22Rv1 (cell line): ENCODE measurements at regions not wholly inside any gene's neighbourhood (a gene's known extent, or its start where the extent isn't known, plus 50 kb on each side); places are given as distances from the start of the nearest gene placed in this dataset.

Experiments used
- H3K27ac ChIP-seq: fragments of 450-650 bp; 2 replicates; pipeline ENCODE4 v1.5.1; 2017
- ZFX ChIP-seq: fragments of 450-650 bp; IDR thresholded peaks from 2 replicates; pipeline ENCODE4 v1.6.1; 2017; ENCODE audit warnings: antibody characterized with exemption, borderline replicate concordance
- TF ChIP-seq, protein P1 (sequence below): fragments of 450-650 bp; IDR thresholded peaks from 2 replicates; pipeline ENCODE4 v1.5.1; 2017; ENCODE audit warnings: mild to moderate bottlenecking

- no peak for TF ChIP-seq ZFX
- TF ChIP-seq, protein P1, sequence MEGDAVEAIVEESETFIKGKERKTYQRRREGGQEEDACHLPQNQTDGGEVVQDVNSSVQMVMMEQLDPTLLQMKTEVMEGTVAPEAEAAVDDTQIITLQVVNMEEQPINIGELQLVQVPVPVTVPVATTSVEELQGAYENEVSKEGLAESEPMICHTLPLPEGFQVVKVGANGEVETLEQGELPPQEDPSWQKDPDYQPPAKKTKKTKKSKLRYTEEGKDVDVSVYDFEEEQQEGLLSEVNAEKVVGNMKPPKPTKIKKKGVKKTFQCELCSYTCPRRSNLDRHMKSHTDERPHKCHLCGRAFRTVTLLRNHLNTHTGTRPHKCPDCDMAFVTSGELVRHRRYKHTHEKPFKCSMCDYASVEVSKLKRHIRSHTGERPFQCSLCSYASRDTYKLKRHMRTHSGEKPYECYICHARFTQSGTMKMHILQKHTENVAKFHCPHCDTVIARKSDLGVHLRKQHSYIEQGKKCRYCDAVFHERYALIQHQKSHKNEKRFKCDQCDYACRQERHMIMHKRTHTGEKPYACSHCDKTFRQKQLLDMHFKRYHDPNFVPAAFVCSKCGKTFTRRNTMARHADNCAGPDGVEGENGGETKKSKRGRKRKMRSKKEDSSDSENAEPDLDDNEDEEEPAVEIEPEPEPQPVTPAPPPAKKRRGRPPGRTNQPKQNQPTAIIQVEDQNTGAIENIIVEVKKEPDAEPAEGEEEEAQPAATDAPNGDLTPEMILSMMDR = no peak
These were observed 487.1 kb downstream of the TCERG1L start for GRCh38 chr10:130824230-130825014.

GRCh38 chr10:130833596-130833995, 477.9 kb downstream of the TCERG1L start:
- no peak overlapping the region for H3K27ac ChIP-seq

More at GRCh38 chr10:130824230-130825014, 487.1 kb downstream of the TCERG1L start:
- H3K27ac ChIP-seq = no peak overlapping the region

DNA sequence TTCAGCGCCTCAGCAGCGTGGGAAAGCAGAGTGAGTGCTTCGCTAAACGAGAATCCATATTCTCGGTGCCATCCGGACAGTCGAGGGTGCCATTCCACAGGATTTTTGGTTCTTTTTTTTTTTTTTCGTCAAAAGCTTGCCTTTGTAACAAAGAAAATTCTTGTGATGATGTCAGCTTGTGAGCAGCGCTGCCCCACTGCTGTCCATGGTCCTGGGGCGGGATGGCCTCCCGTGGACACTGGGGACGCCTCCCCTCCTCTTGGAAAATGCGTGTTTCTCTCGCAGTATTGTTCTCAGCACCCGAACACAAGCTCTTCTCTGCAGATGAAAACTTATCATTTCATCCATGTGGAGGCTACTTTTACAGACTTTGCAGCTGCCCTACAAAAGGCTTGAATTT, 477.4 kb downstream of the TCERG1L start:
- H3K27ac ChIP-seq = no peak overlapping the region
- no peak for TF ChIP-seq ZFX
- TF ChIP-seq, protein P1 = no peak

More at GRCh38 chr10:130833596-130833995, 477.9 kb downstream of the TCERG1L start:
- no peak for TF ChIP-seq ZFX
- TF ChIP-seq, protein P1 = no peak

DNA sequence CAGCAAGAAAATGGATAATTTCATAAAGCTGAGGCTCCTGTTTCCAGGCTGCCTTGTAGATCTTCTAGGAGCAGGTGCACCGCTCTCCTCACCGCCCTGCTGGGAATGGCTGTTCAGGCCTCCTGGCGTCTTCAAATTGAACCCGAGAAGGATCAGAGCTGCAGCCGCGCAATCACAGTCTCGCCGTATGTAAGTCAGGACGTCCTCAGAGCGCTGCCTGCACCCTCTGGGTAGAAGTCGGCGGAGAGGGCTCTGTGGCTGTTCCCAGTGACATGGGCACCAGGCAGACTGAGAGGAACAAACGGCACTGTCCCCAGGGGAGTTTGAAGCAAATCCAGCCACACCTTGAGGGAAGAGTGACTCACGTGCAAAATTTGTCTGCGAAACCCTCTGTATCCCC, 476.9 kb downstream of the TCERG1L start:
- no peak for TF ChIP-seq ZFX
- H3K27ac ChIP-seq = no peak overlapping the region

GRCh38 chr10:130835068-130835467, 476.5 kb downstream of the TCERG1L start:
- no peak for TF ChIP-seq ZFX
- TF ChIP-seq, protein P1 = no peak
- H3K27ac ChIP-seq = no peak overlapping the region

DNA sequence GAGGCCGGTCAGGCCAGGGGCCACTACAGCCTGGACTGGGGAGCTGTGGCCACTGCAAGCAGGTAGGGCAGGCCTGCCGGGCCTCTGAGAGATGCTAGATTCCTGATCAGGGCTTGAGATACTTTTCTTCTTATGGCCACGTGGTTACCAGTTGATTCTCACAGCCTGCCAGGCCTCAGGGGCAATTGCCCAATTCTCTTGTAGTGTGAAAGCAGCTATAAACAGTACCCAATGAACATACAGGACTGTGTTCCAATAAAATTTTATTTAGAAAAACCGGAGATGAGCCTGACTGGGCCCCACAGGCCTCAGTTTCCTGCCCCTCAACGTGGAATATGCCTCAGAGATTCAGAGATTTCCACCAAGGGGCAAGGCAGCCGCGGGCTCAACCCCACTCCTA, 475.2 kb downstream of the TCERG1L start:
- no peak overlapping the region for H3K27ac ChIP-seq
- TF ChIP-seq ZFX = no peak
- TF ChIP-seq, protein P1 = no peak

GRCh38 chr10:130843051-130843653, 468.4 kb downstream of the TCERG1L start:
- H3K27ac ChIP-seq = no peak overlapping the region
- no peak for TF ChIP-seq ZFX
- TF ChIP-seq, protein P1 = no peak

- TF ChIP-seq, protein P1 = no peak
- TF ChIP-seq ZFX = no peak
- H3K27ac ChIP-seq = no peak overlapping the region
These were observed 467.2 kb downstream of the TCERG1L start for GRCh38 chr10:130844310-130844709.
